HG03520 (cell line): ENCODE measurements at regions not wholly inside any gene's neighbourhood (a gene's known extent, or its start where the extent isn't known, plus 50 kb on each side); places are given as distances from the start of the nearest gene placed in this dataset.
"Not testable (repeated sequence)": the region's sequence is repeated elsewhere in the genome, so short reads cannot be mapped to it uniquely, and the experiment has no call there.

Experiments used
- ATAC-seq: cut with Tn5 transposase; IDR thresholded peaks from one replicate; pipeline ENCODE4 v1.9.1; 2021; ENCODE audit warnings: mild to moderate bottlenecking, moderate library complexity; ENCODE audit not compliant: unreplicated experiment

- no peak for ATAC-seq
Measured at GRCh38 chr11:121907379-121907778, 208.6 kb downstream of the BLID start.

GRCh38 chr11:121904148-121904547, 211.9 kb downstream of the BLID start:
- no peak for ATAC-seq

GRCh38 chr11:121901886-121902285, 214.1 kb downstream of the BLID start:
- ATAC-seq: no peak

GRCh38 chr11:121901417-121901816, 214.6 kb downstream of the BLID start:
- not testable (repeated sequence) for ATAC-seq

- no peak for ATAC-seq
Measured at GRCh38 chr11:121899520-121899919, 216.5 kb downstream of the BLID start.

GRCh38 chr11:121898903-121899302, 217.1 kb downstream of the BLID start:
- ATAC-seq: no peak

- ATAC-seq: no peak
Measured at GRCh38 chr11:121895919-121896318, 220.1 kb downstream of the BLID start.

GRCh38 chr11:121894581-121894980, 221.4 kb downstream of the BLID start:
- ATAC-seq: no peak

GRCh38 chr11:121892863-121893262, 223.2 kb downstream of the BLID start:
- no peak for ATAC-seq

GRCh38 chr11:121892131-121892681, 223.8 kb downstream of the BLID start:
- no peak for ATAC-seq

- no peak for ATAC-seq
Measured at GRCh38 chr11:121890946-121891515, 225.0 kb downstream of the BLID start.

- ATAC-seq: no peak
Measured at GRCh38 chr11:121890377-121890776, 225.6 kb downstream of the BLID start.

GRCh38 chr11:121889931-121890330, 226.1 kb downstream of the BLID start:
- no peak for ATAC-seq

GRCh38 chr11:121889186-121889585, 226.8 kb downstream of the BLID start:
- no peak for ATAC-seq

- no peak for ATAC-seq
Measured at GRCh38 chr11:121887976-121888557, 227.9 kb downstream of the BLID start.

- ATAC-seq: no peak
Measured at GRCh38 chr11:121887569-121887968, 228.4 kb downstream of the BLID start.

- no peak for ATAC-seq
Measured at GRCh38 chr11:121886996-121887395, 229.0 kb downstream of the BLID start.

- no peak for ATAC-seq
Measured at GRCh38 chr11:121886005-121886734, 229.8 kb downstream of the BLID start.

- ATAC-seq: no peak
Measured at GRCh38 chr11:121884626-121885025, 231.4 kb downstream of the BLID start.

GRCh38 chr11:121881806-121882205, 234.2 kb downstream of the BLID start:
- no peak for ATAC-seq

GRCh38 chr11:121877152-121877551, 238.9 kb downstream of the BLID start:
- no peak for ATAC-seq

GRCh38 chr11:121873766-121874165, 242.2 kb downstream of the BLID start:
- no peak for ATAC-seq
